Sciatic nerve (tissue), 2 donors: ENCODE measurements at regions not wholly inside any gene's neighbourhood (a gene's known extent, or its start where the extent isn't known, plus 50 kb on each side); places are given as distances from the start of the nearest gene placed in this dataset.
A peak's percentile ranks its signal among the peaks of the same experiment; 100 is the strongest.
"Not testable (repeated sequence)": the region's sequence is repeated elsewhere in the genome, so short reads cannot be mapped to it uniquely, and the experiment has no call there.

Source experiments
- ATAC-seq: fragments of 200-7000 bp; cut with Tn5 transposase; one replicate; pipeline ENCODE4 v1.9.1; 2020; ENCODE audit warnings: mild to moderate bottlenecking, moderate library complexity
- DNase-seq: peaks from one replicate; pipeline ENCODE4 v3.0.0-alpha.2; 2020; ENCODE audit warnings: low spot score
- intact Hi-C: fragments of 100-400 bp; cut with DNase I; formaldehyde crosslinking; loops from one replicate; pipeline ENCODE4 v1.14.2; 2022
- donor health status: DM: no; HTN: no; CAD: no.
- donor health status: DM: no; HTN: no; CAD: no.

GRCh38 chr14:105770619-105771216 is 244.3 kb downstream of the TMEM121 start:
- ATAC-seq, DNase-seq, intact Hi-C loops: not testable (repeated sequence)

DNA sequence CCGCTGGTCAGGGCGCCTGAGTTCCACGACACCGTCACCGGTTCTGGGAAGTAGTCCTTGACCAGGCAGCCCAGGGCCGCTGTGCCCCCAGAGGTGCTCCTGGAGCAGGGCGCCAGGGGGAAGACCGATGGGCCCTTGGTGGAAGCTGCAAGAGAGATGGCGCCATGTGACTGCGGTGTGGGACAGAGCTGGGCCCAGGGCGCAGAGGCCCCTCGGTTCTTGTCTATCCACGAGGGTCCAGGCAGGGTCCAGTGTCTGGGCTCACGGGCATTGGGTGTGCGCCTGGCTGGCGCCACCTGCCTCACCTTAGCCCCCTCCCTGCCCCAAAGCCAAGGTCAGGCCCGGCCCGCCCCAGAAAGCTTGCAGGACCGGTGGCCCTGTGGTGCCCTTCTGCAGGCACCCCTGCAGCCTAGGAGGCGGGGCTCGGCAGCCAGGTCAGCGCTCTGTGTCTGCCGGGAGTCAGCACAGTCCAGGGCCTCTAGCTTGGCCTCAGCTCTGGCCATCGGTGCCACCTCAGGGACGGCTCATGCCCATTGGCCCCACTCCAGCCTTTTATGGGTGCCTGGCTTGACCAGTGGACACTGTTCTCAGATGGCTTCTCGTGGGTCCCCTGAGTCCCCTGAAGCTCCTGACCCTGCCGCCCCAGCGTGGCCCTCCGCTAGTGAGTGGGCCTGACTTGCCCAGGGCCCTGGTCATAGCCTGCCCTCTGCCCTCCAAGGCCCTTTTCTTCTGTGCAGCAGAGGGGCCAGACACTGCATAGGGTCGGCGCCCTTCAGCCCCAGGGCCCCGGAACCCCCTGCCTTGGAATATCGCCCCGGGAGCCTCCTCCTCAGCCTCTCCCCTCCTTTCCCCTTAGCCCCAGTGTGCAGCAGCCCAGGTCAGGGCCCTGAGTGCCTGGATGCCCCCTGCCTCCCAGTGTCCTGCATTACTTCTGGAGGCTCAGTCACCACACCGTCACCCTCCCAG is 245.2 kb downstream of the TMEM121 start:
- DNase-seq, intact Hi-C loops: not testable (repeated sequence)
- ATAC-seq: peak; percentile 39

DNA sequence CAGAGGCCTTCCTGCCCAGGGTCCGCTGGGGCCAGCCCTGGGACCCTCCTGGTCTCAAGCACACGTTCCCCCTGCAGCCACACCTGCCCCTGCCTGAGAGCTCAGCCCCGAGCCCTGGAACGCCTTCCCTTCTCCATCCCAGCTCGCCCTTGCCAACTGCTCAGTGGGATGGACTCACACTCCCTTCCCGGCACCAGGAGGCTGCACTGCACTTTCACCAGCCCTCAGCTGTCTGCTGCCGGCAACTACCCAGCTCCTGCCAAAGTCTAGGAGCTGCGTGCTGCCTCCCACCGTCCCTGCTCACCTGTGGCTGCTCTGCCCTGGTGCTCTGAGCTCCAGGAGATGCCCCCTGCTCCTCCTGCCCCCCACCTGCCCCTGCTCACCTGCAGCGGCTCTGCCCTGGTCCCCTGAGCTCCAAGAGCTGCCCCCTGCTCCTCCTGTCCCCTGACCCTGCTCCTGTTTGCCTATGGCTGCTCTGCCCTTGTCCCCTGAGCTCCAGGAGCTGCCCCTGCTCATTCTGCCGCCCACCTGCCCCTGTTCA is 246.4 kb downstream of the TMEM121 start:
- DNase-seq, ATAC-seq: not testable (repeated sequence)

GRCh38 chr14:105773584-105773983 is 247.2 kb downstream of the TMEM121 start:
- no peak for DNase-seq
- ATAC-seq: no peak
- intact Hi-C loops: no loop called here

More for the DNA sequence above, 246.4 kb downstream of the TMEM121 start:
- intact Hi-C loops: not testable (repeated sequence)

GRCh38 chr14:105774001-105774400 is 247.6 kb downstream of the TMEM121 start:
- intact Hi-C loops: no loop called here
- DNase-seq (no peak), ATAC-seq (no peak)

DNA sequence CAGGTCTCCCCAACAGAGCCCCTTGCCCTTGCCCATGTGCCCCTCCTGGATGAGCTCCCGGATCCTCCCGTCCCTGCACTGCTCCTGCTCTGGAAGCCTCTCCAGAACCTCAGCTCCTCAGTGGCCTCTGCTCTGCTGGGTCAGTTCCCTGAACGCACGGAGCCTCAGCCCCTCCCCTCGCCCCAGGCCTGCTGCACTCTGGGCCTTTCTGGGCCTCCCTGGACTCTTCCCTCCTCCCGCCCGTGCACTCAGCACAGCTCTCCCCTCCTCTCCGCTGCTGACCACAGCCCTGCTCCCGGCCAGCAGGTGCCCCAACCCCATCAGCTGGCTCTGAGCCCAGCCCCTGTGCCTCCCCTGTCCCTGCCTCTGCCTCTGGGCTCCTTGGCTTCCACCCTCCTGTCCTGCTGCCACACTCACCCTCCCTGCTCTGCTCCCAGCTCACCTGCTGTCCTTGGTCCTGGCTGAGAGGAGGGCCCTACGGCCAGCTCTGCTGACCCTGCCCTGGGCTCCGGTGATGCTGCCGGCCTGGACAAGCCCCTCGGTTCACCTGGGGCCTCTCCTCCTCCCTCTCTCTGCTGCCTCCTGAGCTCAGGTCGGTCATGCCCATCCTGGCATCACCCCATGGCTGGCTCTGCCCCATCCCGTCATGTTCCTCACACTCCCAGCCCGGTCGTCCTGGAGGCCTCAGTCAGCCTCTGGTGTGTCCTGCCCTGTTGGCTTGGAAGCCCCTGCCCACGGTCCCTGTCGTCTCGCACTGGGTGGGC is 248.4 kb downstream of the TMEM121 start:
- DNase-seq, intact Hi-C loops, ATAC-seq: not testable (repeated sequence)

GRCh38 chr14:105775349-105775923 is 249.1 kb downstream of the TMEM121 start:
- ATAC-seq, DNase-seq, intact Hi-C loops: not testable (repeated sequence)

- ATAC-seq, DNase-seq, intact Hi-C loops: not testable (repeated sequence)
These were observed 249.7 kb downstream of the TMEM121 start for GRCh38 chr14:105776112-105776511.

GRCh38 chr14:105776924-105777323 is 250.5 kb downstream of the TMEM121 start:
- DNase-seq (no peak), ATAC-seq (no peak)
- intact Hi-C loops: no loop called here

- DNase-seq (no peak), ATAC-seq (no peak)
- intact Hi-C loops: no loop called here
These were observed 257.3 kb downstream of the TMEM121 start for GRCh38 chr14:105783707-105784106.

DNA sequence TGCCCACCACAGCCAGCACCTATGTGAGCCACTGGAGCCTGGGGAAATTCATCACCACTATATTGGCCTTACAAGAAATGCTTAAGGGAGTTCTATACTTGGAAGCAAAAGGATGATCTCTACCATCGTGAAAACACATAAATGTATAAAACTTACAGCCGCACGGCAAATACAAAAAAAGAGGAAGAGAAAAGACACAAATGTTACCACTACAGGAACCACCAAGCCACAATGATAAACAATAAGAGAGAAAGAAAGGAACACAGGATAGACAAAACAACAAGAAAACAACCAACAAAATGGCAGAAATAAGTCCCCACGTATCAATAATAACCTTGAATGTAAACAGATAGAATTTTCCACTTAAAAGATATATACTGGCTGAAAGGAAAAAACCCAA is 267.5 kb downstream of the TMEM121 start:
- DNase-seq (no peak), ATAC-seq (no peak)
- intact Hi-C loops: no loop called here

GRCh38 chr14:105797546-105797945 is 271.2 kb downstream of the TMEM121 start:
- DNase-seq (no peak), ATAC-seq (no peak)
- intact Hi-C loops: no loop called here

DNA sequence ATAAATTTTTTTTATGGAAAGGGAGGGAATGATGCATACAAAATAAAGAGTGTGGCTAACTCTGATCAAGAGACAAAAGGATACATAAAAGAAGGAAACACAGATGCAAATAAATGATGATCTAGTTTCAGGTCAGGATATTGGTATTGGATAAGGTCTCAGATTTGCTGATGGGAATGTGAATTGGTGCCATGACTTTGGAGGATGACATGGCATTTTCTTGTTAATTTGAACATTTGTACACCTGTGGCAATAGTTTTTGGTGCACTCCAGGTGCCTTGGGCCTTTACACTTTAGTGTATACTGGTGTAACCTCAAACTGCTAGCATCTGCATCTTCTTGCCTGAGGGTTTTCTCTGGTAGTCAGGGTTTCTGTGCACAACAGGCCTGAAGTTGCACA is 279.3 kb downstream of the TMEM121 start:
- no peak for DNase-seq
- intact Hi-C loops: no loop called here
- no peak for ATAC-seq

GRCh38 chr14:105806568-105806967 is 280.2 kb downstream of the TMEM121 start:
- ATAC-seq: no peak
- no peak for DNase-seq

DNA sequence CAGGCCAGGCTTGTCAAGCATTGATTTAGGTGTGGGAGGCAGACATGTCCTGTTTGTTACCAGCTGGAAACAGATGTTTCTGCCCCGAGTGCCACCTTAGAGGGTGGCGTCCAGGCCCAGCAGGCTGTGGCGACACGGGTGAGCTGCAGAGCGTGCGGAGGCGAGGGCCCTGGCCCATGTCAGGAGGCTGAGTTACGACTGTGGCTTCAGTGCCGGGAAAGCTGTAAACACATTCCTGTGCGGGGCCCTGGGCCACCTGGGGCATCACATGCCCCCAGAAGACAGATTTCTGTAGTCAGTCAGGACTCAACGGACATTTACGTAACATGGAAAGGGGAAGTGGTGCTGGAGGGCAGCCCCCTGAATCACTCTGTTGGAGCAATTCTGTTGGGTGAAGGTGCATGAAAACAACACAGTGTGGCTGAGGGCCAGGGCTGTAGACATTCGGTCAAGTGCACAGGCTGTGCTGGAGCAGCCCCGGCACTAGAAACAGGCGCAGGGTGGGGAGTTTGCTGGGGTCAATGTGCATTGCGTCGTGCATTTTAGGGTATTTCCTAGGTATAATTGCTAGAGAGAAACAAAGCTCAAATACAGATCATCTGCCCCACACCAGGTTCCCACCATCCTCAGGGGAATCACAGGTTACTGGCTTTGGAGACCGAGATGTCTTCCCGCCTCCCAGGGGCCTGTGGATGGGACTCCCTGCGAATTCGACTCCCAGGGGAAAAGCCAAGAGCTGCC is 291.8 kb downstream of the TMEM121 start:
- DNase-seq: no peak
- intact Hi-C loops: no loop called here
- no peak for ATAC-seq

More at GRCh38 chr14:105806568-105806967, 280.2 kb downstream of the TMEM121 start:
- intact Hi-C loops: no loop called here

- no peak for DNase-seq
- intact Hi-C loops: no loop called here
- ATAC-seq: no peak
These were observed 292.3 kb downstream of the TMEM121 start for GRCh38 chr14:105818712-105819005.

- ATAC-seq (no peak), DNase-seq (no peak)
- intact Hi-C loops: no loop called here
These were observed 303.8 kb downstream of the TMEM121 start for GRCh38 chr14:105830171-105830570.

DNA sequence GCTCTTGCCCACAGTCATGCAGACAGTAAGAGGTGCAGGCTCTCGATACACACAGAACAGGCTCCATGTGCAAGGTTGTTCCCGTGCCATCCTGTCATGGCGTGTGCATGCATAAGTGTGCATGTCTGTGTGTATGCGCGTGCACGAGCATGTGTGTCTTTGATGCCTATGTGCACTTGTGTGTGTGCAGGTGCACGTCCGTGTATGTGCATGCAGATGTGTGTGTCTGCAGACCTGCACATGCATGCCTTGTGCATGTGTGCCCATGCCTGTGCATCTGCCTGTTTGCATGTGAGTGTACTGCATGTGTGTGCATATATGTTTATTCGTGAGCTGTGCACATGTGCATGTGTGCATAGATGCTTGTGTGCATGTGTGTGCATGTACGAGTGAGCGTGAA is 309.8 kb downstream of the TMEM121 start:
- ATAC-seq: no peak
- intact Hi-C loops: no loop called here
- DNase-seq: no peak
